ENCODE measurements at regions not wholly inside any gene's neighbourhood (a gene's known extent, or its start where the extent isn't known, plus 50 kb on each side); places are given as distances from the start of the nearest gene placed in this dataset.

DNA sequence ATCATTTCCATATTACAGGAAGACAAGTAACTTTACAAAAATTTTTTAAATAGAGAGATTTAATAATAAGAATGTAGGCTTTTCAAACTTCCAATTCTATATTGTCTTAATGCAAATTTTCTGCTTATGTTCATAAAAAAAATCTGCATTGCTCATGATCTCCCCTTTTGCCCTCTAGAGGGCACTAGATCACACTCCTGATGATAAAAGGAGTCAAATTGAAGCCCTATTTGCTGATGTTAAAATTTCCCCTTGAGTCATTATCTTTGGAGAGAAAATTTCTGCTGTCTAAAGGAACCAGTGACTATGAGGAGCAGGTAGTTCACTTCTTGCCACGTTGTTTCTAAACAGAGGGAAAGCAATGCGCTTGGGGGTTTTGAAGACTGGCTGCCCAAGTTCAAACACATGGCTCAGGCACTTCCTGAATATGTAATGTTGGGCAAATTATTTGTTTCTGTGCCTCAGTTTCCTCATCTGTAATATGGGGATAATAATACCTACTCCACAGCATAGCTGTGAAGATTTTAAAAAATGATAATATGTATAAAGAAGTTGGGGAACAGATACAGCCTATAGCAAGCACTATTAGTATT is 874.2 kb downstream of the TFAP2A start:
- no peak overlapping the region for H3K27ac Mint-ChIP-seq
- peaks cover 4% of the 10 kb centered on the region for H3K27me3 Mint-ChIP-seq
- no peaks in the 10 kb centered on the region for H3K36me3 Mint-ChIP-seq
- H3K4me3 Mint-ChIP-seq: no peak overlapping the region
- peaks cover 2% of the 10 kb centered on the region for H3K9me3 Mint-ChIP-seq (ENCODE audit: low read depth)
- H3K4me1 Mint-ChIP-seq (ENCODE audit: low read depth): no peaks in the 10 kb centered on the region

DNA sequence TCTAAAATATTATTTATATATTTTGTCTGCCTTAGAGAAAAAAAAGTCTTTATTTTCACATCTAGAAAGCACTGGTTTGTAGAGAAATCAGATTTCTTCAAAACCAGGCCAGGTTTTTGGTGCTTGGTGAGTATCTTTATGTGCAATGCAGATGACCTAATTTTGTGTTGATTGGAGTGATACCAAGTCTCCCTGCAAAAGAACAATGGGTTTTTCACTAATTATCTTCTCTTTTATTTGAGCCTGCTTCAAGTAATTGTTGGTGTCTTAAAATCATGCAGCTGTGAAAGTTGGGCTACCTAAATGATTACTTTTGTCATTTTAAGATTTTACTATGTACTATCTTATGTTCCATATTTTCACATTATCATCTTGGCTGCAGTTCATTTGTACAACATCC is 874.7 kb downstream of the TFAP2A start:
- Mint-ChIP-seq H3K4me3 (no peak overlapping the region), H3K27ac (no peak overlapping the region), H3K4me1 (ENCODE audit: low read depth) (no peaks in the 10 kb centered on the region), H3K36me3 (no peaks in the 10 kb centered on the region), H3K9me3 (ENCODE audit: low read depth) (no peaks in the 10 kb centered on the region), H3K27me3 (peaks cover 4% of the 10 kb centered on the region)

- no peaks in the 10 kb centered on the region for H3K9me3 Mint-ChIP-seq (ENCODE audit: low read depth)
- H3K27ac Mint-ChIP-seq: no peak overlapping the region
- no peaks in the 10 kb centered on the region for H3K4me1 Mint-ChIP-seq (ENCODE audit: low read depth)
- H3K27me3 Mint-ChIP-seq: peaks cover 4% of the 10 kb centered on the region
- no peak overlapping the region for H3K4me3 Mint-ChIP-seq
- H3K36me3 Mint-ChIP-seq: no peaks in the 10 kb centered on the region
Measured at GRCh38 chr6:9539231-9539755, 875.6 kb downstream of the TFAP2A start.

GRCh38 chr6:9537381-9537780 is 877.5 kb downstream of the TFAP2A start:
- Mint-ChIP-seq H3K4me1 (ENCODE audit: low read depth) (no peaks in the 10 kb centered on the region), H3K4me3 (no peak overlapping the region)

GRCh38 chr6:9535106-9535505 is 879.8 kb downstream of the TFAP2A start:
- peaks cover 7% of the 10 kb centered on the region for H3K9me3 Mint-ChIP-seq (ENCODE audit: low read depth)
- no peak overlapping the region for H3K27ac Mint-ChIP-seq

More at GRCh38 chr6:9537381-9537780, 877.5 kb downstream of the TFAP2A start:
- Mint-ChIP-seq H3K27me3 (peaks cover 4% of the 10 kb centered on the region), H3K9me3 (ENCODE audit: low read depth) (peaks cover 3% of the 10 kb centered on the region), H3K36me3 (no peaks in the 10 kb centered on the region), H3K27ac (no peak overlapping the region)

DNA sequence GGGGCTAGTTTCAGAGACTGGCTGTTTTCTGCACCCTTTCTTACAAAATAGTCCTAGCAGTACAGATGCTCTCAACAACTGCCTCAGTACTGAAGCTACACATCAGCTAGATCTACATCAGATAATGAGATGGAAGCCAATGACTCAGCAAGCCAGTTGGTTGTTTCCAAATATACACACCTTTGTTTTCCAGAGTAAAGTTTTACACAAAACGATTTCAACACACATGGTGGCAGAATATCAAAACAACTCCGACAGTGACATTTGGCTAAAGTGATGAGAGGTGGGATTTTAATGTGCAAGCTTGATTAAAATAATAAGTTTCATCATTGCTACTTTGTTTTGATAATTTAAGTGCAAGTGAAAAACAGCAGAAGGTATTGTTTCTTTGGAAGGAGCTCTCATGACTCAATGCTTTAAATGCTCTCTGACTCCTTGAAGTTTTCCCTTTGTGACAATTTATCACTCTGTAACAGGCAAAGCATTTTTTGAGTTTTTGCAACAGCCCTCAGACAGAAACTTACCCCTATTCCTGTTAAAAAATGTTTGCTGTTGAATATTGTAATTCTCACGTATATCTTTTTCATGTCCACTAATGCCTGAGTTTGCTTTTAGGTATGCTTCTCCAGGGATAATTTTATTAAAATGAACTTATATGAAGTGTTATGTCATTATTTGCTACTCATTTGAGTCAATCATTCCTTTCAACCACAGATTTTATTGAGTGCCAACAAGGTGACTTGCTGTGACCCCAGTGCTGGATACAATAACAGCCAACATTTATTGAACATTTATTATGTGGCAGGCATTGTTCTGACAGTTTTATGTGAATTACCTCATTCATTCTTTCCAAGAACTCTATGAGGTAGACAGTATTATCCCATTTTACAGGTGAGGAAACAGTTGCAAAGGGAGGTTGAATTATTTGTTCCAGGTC is 882.0 kb downstream of the TFAP2A start:
- no peak overlapping the region for H3K27ac Mint-ChIP-seq
- no peaks in the 10 kb centered on the region for H3K27me3 Mint-ChIP-seq
- H3K4me1 Mint-ChIP-seq (ENCODE audit: low read depth): no peaks in the 10 kb centered on the region
- H3K4me3 Mint-ChIP-seq: no peak overlapping the region
- peaks cover 7% of the 10 kb centered on the region for H3K9me3 Mint-ChIP-seq (ENCODE audit: low read depth)
- H3K36me3 Mint-ChIP-seq: no peaks in the 10 kb centered on the region

More at GRCh38 chr6:9535106-9535505, 879.8 kb downstream of the TFAP2A start:
- Mint-ChIP-seq H3K36me3 (no peaks in the 10 kb centered on the region), H3K4me1 (ENCODE audit: low read depth) (no peaks in the 10 kb centered on the region), H3K27me3 (peaks cover 4% of the 10 kb centered on the region), H3K4me3 (no peak overlapping the region)

DNA sequence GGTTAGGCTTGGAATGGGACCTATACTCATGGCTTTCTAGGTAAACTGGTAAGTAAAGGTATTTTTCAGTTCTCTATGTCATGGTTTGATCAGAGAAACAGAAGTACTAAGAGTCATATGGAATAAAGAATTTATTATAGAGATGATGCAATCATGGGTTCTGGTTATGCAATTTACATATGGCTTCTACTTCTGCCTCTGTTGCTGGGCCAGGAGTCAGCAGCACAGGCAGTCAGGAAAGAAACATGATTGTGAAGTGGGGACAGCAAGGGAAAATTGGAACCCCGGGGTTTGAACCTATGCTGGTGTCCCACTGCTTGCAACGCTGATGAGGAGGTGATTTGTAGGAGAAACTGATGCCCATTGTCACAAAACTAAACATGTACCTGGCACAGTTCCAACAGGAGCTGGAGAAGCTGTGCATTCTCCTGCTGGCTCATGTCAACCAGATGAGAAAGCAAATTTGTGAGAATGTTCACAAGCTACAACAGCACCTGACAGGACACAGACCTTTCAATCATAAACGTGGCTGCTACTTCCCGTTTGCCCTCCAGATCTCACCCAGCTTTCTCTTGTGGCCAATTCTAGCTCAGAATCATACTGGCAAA is 887.1 kb downstream of the TFAP2A start:
- Mint-ChIP-seq H3K4me1 (ENCODE audit: low read depth) (no peaks in the 10 kb centered on the region), H3K36me3 (no peaks in the 10 kb centered on the region), H3K27ac (no peak overlapping the region), H3K4me3 (no peak overlapping the region), H3K9me3 (ENCODE audit: low read depth) (peaks cover 7% of the 10 kb centered on the region), H3K27me3 (no peaks in the 10 kb centered on the region)

GRCh38 chr6:9523462-9523861 is 891.4 kb downstream of the TFAP2A start:
- no peaks in the 10 kb centered on the region for H3K4me1 Mint-ChIP-seq (ENCODE audit: low read depth)
- H3K36me3 Mint-ChIP-seq: no peaks in the 10 kb centered on the region
- H3K9me3 Mint-ChIP-seq (ENCODE audit: low read depth): no peaks in the 10 kb centered on the region
- no peak overlapping the region for H3K4me3 Mint-ChIP-seq
- H3K27me3 Mint-ChIP-seq: no peaks in the 10 kb centered on the region
- H3K27ac Mint-ChIP-seq: no peak overlapping the region

- Mint-ChIP-seq H3K4me3 (no peak overlapping the region), H3K9me3 (ENCODE audit: low read depth) (no peaks in the 10 kb centered on the region), H3K27me3 (no peaks in the 10 kb centered on the region), H3K27ac (no peak overlapping the region), H3K4me1 (ENCODE audit: low read depth) (no peaks in the 10 kb centered on the region), H3K36me3 (no peaks in the 10 kb centered on the region)
Measured at GRCh38 chr6:9522101-9522500, 892.8 kb downstream of the TFAP2A start.

DNA sequence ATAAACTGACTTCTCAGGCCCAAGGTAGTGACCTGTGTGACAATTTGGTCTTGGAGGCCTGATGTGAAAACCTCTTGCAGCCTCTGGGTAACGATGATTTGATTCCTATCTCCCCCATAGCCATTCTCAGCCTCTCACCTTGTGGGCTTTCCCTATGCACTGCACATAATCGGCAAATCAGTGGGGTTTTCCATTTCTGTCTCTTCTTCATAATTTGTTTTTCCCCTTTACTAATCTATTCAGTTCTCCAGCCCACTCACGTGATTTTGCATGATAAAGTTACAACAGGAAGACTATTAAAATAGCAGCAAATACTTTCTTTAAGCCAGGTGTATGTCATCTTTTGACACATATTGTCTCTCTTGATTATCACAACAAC is 893.7 kb downstream of the TFAP2A start:
- peak overlapping the region; percentile 4 for H3K27ac Mint-ChIP-seq
- H3K27me3 Mint-ChIP-seq: no peaks in the 10 kb centered on the region
- H3K36me3 Mint-ChIP-seq: no peaks in the 10 kb centered on the region
- H3K4me1 Mint-ChIP-seq (ENCODE audit: low read depth): no peaks in the 10 kb centered on the region
- no peaks in the 10 kb centered on the region for H3K9me3 Mint-ChIP-seq (ENCODE audit: low read depth)
- H3K4me3 Mint-ChIP-seq: no peak overlapping the region

DNA sequence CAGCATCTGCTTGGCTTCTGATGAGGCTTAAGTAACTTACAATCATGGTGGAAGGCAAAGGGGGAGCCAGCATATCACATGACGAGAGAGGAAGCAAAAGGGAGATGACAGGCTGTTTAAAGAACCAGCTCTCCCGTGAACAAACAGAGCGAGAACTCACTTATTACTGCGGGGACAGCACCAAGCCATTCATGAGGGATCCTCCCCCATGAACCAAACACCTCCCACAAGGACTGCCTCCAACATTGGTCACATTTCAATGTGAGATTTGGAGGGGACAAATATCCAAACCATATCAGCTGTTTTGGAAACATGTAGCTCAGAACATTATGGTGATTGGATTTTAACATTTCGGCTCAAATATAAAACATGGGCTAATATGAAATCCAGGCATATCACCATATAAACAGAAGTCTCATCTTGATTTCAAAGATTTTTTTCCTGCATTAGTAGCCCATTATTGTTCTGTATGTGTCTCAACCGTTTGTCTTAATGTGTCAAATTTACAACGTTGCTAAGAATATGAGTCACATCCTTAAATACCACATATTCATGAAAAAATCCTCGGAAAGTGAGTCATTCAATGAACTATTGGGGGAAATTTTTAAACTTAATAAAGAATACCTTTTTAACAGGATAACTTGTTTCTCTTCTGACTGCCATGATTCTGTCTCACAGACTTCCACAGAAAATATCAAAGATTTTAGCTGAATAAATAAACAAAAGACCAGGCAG is 894.3 kb downstream of the TFAP2A start:
- H3K4me1 Mint-ChIP-seq (ENCODE audit: low read depth): no peaks in the 10 kb centered on the region
- no peaks in the 10 kb centered on the region for H3K9me3 Mint-ChIP-seq (ENCODE audit: low read depth)
- H3K36me3 Mint-ChIP-seq: no peaks in the 10 kb centered on the region
- H3K4me3 Mint-ChIP-seq: no peak overlapping the region
- peak overlapping the region; percentile 4 for H3K27ac Mint-ChIP-seq
- H3K27me3 Mint-ChIP-seq: no peaks in the 10 kb centered on the region

GRCh38 chr6:9518431-9518830 is 896.4 kb downstream of the TFAP2A start:
- H3K9me3 Mint-ChIP-seq (ENCODE audit: low read depth): no peaks in the 10 kb centered on the region

DNA sequence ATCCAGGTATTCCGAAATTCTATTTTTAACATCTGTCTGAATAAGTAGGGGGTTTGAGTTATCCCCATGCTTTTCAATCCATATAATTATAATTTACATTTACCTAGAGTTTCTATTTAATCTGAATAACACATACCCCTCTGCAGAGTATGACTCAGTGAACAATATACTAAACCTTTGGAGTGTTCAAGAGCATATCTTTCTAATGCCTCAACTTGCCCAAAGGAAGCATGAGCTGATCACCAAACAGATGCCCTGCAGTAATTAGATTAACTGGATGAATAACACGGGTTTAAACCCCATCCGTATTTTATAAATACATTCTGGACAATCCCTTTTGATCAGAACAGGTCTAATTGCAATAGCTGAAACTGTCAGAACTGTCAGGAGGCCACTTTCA is 897.1 kb downstream of the TFAP2A start:
- Mint-ChIP-seq H3K27ac (no peak overlapping the region), H3K4me1 (ENCODE audit: low read depth) (no peaks in the 10 kb centered on the region), H3K27me3 (no peaks in the 10 kb centered on the region), H3K4me3 (no peak overlapping the region), H3K9me3 (ENCODE audit: low read depth) (no peaks in the 10 kb centered on the region), H3K36me3 (no peaks in the 10 kb centered on the region)

More at GRCh38 chr6:9518431-9518830, 896.4 kb downstream of the TFAP2A start:
- Mint-ChIP-seq H3K4me1 (ENCODE audit: low read depth) (no peaks in the 10 kb centered on the region), H3K4me3 (no peak overlapping the region), H3K27ac (no peak overlapping the region), H3K27me3 (no peaks in the 10 kb centered on the region), H3K36me3 (no peaks in the 10 kb centered on the region)

DNA sequence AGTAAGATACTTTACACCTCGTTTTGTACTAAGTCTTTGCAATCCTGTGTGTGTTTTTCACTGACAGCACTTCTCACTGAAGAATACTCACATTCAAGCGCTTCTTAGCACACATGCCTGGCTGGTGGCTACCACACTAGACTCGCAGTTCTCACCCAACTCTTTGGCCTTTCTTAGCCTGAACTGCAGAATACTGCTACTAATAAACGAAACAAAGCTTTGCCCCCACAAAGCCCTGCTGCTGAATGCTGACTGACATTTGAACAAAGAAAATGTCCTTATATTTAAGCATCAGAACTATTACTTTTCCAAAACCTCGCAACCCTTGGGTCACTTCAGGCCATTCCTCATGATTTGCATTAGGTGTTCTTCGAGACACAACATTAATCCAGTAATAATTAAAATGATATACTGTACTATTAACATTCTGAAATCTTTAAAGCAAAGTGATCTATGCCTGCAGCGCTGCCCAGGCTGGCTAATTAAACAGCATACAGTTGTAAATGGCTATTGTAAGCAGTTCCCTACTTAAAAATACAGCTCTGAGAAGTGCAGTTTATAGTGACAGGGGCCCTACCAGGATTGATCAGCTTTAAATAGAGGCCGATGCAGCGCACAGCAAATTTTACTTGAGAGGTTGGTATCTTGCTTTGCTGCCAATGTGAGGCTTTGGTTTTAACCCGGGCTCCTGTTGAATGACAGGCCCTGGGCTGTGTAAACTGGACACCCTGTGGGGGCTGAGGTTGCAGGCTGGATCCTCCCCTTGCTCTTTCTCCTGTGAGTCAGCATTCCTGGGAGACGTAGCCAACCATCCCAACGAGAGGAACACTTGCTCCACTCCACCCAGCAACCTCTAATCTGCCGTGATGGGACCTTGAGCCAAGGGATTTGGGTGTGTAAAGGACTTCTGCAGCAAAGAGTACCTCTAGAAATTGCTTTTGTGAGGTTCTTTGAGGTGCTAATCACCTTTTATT is 899.0 kb downstream of the TFAP2A start:
- Mint-ChIP-seq H3K9me3 (ENCODE audit: low read depth) (no peaks in the 10 kb centered on the region), H3K4me1 (ENCODE audit: low read depth) (no peaks in the 10 kb centered on the region), H3K27ac (no peak overlapping the region), H3K4me3 (no peak overlapping the region), H3K36me3 (no peaks in the 10 kb centered on the region), H3K27me3 (no peaks in the 10 kb centered on the region)

Data from activated naive CD8-positive, alpha-beta T cell (primary cell).